ENCODE measurements at regions not wholly inside any gene's neighbourhood (a gene's known extent, or its start where the extent isn't known, plus 50 kb on each side); places are given as distances from the start of the nearest gene placed in this dataset.
A peak's percentile ranks its signal among the peaks of the same experiment; 100 is the strongest.
"Not testable (repeated sequence)": the region's sequence is repeated elsewhere in the genome, so short reads cannot be mapped to it uniquely, and the experiment has no call there.

DNA sequence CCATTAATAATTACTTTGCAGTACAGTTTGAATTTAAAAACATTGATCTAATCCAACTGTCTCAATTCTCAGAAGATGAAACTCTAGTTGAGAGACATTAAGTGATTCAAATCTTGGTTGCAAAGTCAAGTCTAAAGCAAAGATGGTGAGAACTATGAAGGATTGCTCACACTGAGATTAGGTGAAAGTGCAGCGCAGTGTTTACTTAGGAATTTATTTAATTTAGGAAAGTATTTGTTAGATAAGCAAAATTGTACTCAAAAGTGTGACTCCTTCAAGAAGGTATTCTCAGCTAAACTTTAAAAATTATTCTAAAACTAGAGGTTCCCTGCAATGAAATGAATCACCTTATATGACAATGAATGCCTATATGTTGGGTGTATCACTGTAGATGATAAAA is 454.9 kb downstream of the PDGFC start:
- H3K4me3 ChIP-seq (ENCODE audit: control insufficient read depth, low read depth, low read length), result no peak overlapping the region
- TF ChIP-seq, protein P1, sequence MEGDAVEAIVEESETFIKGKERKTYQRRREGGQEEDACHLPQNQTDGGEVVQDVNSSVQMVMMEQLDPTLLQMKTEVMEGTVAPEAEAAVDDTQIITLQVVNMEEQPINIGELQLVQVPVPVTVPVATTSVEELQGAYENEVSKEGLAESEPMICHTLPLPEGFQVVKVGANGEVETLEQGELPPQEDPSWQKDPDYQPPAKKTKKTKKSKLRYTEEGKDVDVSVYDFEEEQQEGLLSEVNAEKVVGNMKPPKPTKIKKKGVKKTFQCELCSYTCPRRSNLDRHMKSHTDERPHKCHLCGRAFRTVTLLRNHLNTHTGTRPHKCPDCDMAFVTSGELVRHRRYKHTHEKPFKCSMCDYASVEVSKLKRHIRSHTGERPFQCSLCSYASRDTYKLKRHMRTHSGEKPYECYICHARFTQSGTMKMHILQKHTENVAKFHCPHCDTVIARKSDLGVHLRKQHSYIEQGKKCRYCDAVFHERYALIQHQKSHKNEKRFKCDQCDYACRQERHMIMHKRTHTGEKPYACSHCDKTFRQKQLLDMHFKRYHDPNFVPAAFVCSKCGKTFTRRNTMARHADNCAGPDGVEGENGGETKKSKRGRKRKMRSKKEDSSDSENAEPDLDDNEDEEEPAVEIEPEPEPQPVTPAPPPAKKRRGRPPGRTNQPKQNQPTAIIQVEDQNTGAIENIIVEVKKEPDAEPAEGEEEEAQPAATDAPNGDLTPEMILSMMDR (conservative IDR thresholded peaks at IDR 0.05; ENCODE audit: control insufficient read depth, insufficient read depth, low read depth, low read length), result no peak
- DNase-seq (ENCODE audit: low read depth), result no peak

DNA sequence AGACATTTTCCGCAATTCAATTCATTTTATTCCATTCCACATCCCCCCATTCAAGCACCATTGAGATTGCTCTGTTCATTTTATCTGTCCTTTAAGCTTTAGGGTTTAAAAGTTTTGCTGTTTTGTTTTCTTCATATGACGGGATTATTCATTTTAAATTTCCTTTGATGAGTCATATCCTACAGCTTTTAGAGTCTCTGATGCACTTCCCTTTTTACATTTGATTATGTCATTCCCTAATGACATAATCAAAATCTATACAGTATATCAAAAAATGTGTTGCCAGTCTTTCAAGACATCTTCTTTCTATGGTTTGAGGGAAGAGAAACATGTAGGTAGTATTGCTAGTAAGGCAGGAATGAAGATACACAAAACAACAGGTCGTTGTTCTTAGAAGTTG is 456.3 kb downstream of the PDGFC start:
- H3K4me3 ChIP-seq (ENCODE audit: control insufficient read depth, low read depth, low read length), result no peak overlapping the region
- DNase-seq (ENCODE audit: low read depth), result peak; percentile 10
- TF ChIP-seq, protein P1 (conservative IDR thresholded peaks at IDR 0.05; ENCODE audit: control insufficient read depth, insufficient read depth, low read depth, low read length), result no peak

DNA sequence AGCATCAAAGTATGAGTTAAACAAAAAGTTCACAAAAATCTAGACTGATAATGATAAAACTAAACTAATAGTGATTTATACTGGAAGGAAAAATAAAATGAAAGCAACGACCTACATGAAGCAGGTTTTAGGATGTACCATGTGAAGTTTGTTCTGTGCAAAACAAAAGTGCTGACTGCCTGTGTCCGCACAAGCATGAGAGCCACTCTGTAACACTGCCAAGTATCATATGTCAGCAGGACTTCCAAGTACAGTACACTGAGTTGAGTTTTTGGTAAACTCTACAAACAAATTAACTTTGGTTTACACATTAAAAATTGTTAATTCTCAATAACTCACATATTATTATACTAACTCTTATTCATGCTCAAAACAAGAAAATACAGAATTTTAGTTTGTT is 459.0 kb downstream of the PDGFC start:
- H3K4me3 ChIP-seq (ENCODE audit: control insufficient read depth, low read depth, low read length), result no peak overlapping the region
- TF ChIP-seq, protein P1 (conservative IDR thresholded peaks at IDR 0.05; ENCODE audit: control insufficient read depth, insufficient read depth, low read depth, low read length), result no peak
- peak; percentile 41 for DNase-seq (ENCODE audit: low read depth)

DNA sequence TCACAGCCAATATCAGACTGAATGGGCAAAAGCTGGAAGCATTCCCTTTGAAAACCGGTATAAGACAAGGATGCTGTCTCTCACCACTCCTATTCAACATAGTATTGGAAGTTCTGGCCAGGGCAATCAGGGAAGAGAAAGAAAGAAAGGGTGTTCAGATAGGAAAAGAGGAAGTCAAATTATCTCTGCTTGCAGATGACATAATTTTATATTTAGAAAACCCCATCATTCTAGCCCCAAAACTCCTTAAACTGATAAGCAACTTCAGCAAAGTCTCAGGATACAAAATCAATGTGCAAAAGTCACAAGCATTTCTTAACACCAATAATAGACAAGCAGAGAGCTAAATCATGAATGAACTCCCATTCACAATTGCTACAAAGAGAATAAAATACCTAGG is 461.7 kb downstream of the PDGFC start:
- not testable (repeated sequence) for DNase-seq (ENCODE audit: low read depth)

DNA sequence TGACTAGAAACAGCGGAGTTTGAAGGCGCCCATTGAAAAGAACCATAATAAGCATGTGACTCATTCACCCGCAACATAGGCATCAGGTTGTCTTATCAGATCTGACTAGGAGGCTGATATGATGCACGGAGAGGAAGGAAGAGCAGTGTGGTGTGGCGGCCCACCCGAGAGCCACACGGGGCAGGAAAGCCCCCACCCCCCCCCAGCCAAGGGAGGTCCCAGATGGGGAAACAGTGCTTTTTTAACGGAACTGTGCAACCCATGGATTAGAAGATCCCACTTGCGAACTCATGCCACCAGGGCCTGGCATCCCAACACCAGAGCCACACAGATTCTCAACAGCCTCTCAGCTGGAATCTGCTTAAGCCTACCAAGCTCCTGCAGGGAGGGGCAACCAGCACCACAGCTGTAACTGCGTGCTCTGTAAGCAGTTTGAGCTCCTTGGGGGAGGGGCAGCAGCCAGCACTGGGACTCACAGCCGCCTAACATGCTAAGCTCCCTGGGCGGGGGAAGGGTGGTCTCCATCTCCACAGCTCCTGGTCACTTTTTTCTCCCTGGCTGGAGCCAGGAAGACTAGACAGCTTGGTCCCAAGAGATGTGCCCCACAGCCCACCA is 466.2 kb downstream of the PDGFC start:
- DNase-seq (ENCODE audit: low read depth), result no peak
- H3K4me3 ChIP-seq (ENCODE audit: control insufficient read depth, low read depth, low read length), result no peak overlapping the region
- TF ChIP-seq, protein P1 (conservative IDR thresholded peaks at IDR 0.05; ENCODE audit: control insufficient read depth, insufficient read depth, low read depth, low read length), result no peak

More for the DNA sequence above, 461.7 kb downstream of the PDGFC start:
- not testable (repeated sequence) for H3K4me3 ChIP-seq (ENCODE audit: control insufficient read depth, low read depth, low read length)

DNA sequence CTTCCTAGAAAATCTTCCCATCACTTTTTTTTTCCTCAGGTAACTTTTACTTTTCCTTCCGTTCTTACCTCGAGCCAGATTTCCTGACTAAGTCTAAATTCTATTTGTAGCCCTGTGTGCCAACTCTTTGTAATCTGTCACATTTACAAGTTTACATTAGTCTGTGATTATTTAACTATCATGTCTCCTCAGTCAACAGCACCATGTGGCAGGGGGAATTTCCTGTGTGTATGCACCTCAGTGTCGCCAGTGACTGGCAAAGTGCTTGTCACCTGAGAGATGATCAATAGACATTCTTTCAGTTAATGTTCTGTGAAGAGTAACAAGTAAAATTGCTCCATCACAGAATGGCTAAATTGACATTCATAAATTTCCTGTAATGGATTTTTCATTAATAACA is 468.5 kb downstream of the PDGFC start:
- H3K4me3 ChIP-seq (ENCODE audit: control insufficient read depth, low read depth, low read length), result no peak overlapping the region
- DNase-seq (ENCODE audit: low read depth), result no peak
- TF ChIP-seq, protein P1 (conservative IDR thresholded peaks at IDR 0.05; ENCODE audit: control insufficient read depth, insufficient read depth, low read depth, low read length), result no peak

DNA sequence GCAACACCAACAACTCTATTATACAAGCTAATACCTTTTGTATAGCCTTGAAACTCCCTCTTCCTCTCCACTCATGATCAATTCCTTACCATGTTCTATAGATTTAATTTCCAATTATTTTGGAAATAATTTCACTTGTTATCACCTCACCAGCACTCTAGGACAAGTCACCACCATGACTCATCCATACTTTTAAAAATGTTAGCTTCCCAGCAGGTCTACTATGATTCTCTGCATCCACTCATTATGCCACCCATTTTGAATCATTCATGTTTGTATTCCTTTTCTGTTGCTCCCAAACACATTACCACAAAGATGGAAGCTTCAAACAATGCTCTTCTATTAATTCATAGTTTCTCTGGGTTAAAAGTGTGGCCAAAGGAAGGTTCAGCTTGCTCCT is 469.6 kb downstream of the PDGFC start:
- TF ChIP-seq, protein P1 (conservative IDR thresholded peaks at IDR 0.05; ENCODE audit: control insufficient read depth, insufficient read depth, low read depth, low read length), result no peak
- peak; percentile 8 for DNase-seq (ENCODE audit: low read depth)
- H3K4me3 ChIP-seq (ENCODE audit: control insufficient read depth, low read depth, low read length), result no peak overlapping the region

Measured in fibroblast of mammary gland (primary cell).